H9 (cell line): ENCODE measurements at regions not wholly inside any gene's neighbourhood (a gene's known extent, or its start where the extent isn't known, plus 50 kb on each side); places are given as distances from the start of the nearest gene placed in this dataset.

Experiments used
- DNase-seq: peaks from one replicate; pipeline ENCODE4 v3.0.0-alpha.2; 2017
- H2AFZ ChIP-seq: one replicate; pipeline ENCODE4 v1.6.1; 2013; ENCODE audit warnings: mild to moderate bottlenecking, low read length, control low read depth, moderate library complexity
- H2AK5ac ChIP-seq: 2 replicates; pipeline ENCODE4 v1.6.1; 2013; ENCODE audit warnings: low read length, control low read depth, mixed read lengths; ENCODE audit not compliant: insufficient read length
- H2BK120ac ChIP-seq: one replicate; pipeline ENCODE4 v1.6.1; 2013; ENCODE audit warnings: low read depth, mild to moderate bottlenecking, low read length, control low read depth, inconsistent platforms; ENCODE audit not compliant: poor library complexity, severe bottlenecking
- H2BK12ac ChIP-seq: 2 replicates; pipeline ENCODE4 v1.6.1; 2013; ENCODE audit warnings: low read length, control low read depth, mixed read lengths, low read depth; ENCODE audit not compliant: insufficient read length
- H2BK15ac ChIP-seq: 2 replicates; pipeline ENCODE4 v1.6.1; 2013; ENCODE audit warnings: low read depth, low read length, control low read depth
- H2BK20ac ChIP-seq: one replicate; pipeline ENCODE4 v1.6.1; 2013; ENCODE audit warnings: low read depth, mild to moderate bottlenecking, low read length, control low read depth, inconsistent platforms; ENCODE audit not compliant: poor library complexity, severe bottlenecking
- H2BK5ac ChIP-seq: 2 replicates; pipeline ENCODE4 v1.6.1; 2013; ENCODE audit warnings: low read length, control low read depth, mixed read lengths; ENCODE audit not compliant: insufficient read length
- H3K14ac ChIP-seq: 2 replicates; pipeline ENCODE4 v1.6.1; 2013; ENCODE audit warnings: low read length, control low read depth; ENCODE audit not compliant: insufficient read depth
- H3K18ac ChIP-seq: 2 replicates; pipeline ENCODE4 v1.6.1; 2013; ENCODE audit warnings: low read depth, mild to moderate bottlenecking, mixed read lengths, low read length, control low read depth; ENCODE audit not compliant: insufficient read length
- H3K23ac ChIP-seq: 2 replicates; pipeline ENCODE4 v1.6.1; 2013; ENCODE audit warnings: low read length, control low read depth, mixed read lengths, low read depth; ENCODE audit not compliant: insufficient read length
- H3K23me2 ChIP-seq: 2 replicates; pipeline ENCODE4 v1.6.1; 2013; ENCODE audit warnings: low read depth, mild to moderate bottlenecking, mixed read lengths, low read length, control low read depth; ENCODE audit not compliant: insufficient read length, poor library complexity, severe bottlenecking
- H3K27ac ChIP-seq: 2 replicates; pipeline ENCODE4 v1.5.1; 2013; ENCODE audit warnings: low read length, control low read depth, mixed read lengths, low read depth; ENCODE audit not compliant: insufficient read length
- H3K27me3 ChIP-seq: 2 replicates; pipeline ENCODE4 v1.6.1; 2013; ENCODE audit warnings: low read length, control low read depth, inconsistent platforms; ENCODE audit not compliant: insufficient read depth
- H3K4ac ChIP-seq: 2 replicates; pipeline ENCODE4 v1.6.1; 2013; ENCODE audit warnings: low read depth, mild to moderate bottlenecking, control low read depth, inconsistent platforms, low read length, moderate library complexity
- H3K4me1 ChIP-seq: 2 replicates; pipeline ENCODE4 v1.6.1; 2013; ENCODE audit warnings: low read length, control low read depth, inconsistent platforms; ENCODE audit not compliant: insufficient read depth
- H3K4me2 ChIP-seq: 2 replicates; pipeline ENCODE4 v1.6.1; 2013; ENCODE audit warnings: low read length, control low read depth, mixed read lengths; ENCODE audit not compliant: insufficient read length, insufficient read depth
- H3K56ac ChIP-seq: 2 replicates; pipeline ENCODE4 v1.6.1; 2013; ENCODE audit warnings: low read depth, mild to moderate bottlenecking, mixed read lengths, low read length, control low read depth; ENCODE audit not compliant: insufficient read length
- H3K79me1 ChIP-seq: 2 replicates; pipeline ENCODE4 v1.6.1; 2013; ENCODE audit warnings: low read depth, mild to moderate bottlenecking, moderate library complexity, low read length, control low read depth, inconsistent platforms; ENCODE audit not compliant: insufficient read depth, poor library complexity, severe bottlenecking
- H3K79me2 ChIP-seq: 2 replicates; pipeline ENCODE4 v1.6.1; 2013; ENCODE audit warnings: low read length, control low read depth, inconsistent platforms; ENCODE audit not compliant: insufficient read depth
- H3K9ac ChIP-seq: 2 replicates; pipeline ENCODE4 v1.6.1; 2013; ENCODE audit warnings: low read length, control low read depth, mixed read lengths; ENCODE audit not compliant: insufficient read length; ENCODE audit errors: extremely low read depth
- H3K9me3 ChIP-seq: one replicate; pipeline ENCODE4 v1.6.1; 2013; ENCODE audit warnings: low read depth, low read length, inconsistent platforms; ENCODE audit not compliant: control insufficient read depth
- H3T11ph ChIP-seq: one replicate; pipeline ENCODE4 v1.6.1; 2013; ENCODE audit warnings: mild to moderate bottlenecking, low read length, control low read depth, inconsistent platforms
- H4K20me1 ChIP-seq: one replicate; pipeline ENCODE4 v1.6.1; 2013; ENCODE audit not compliant: control insufficient read depth, insufficient read length, insufficient read depth
- H4K5ac ChIP-seq: 2 replicates; pipeline ENCODE4 v1.6.1; 2013; ENCODE audit warnings: low read depth, mild to moderate bottlenecking, mixed read lengths, low read length, control low read depth; ENCODE audit not compliant: insufficient read length
- H4K8ac ChIP-seq: replicated peaks from 2 replicates; pipeline ENCODE4 v1.6.1; 2013; ENCODE audit warnings: low read length, control low read depth, mixed read lengths, low read depth; ENCODE audit not compliant: insufficient read length
- H4K91ac ChIP-seq: 2 replicates; pipeline ENCODE4 v1.6.1; 2013; ENCODE audit warnings: low read depth, mild to moderate bottlenecking, moderate library complexity, mixed read lengths, low read length, control low read depth; ENCODE audit not compliant: insufficient read length
- H3K27ac Mint-ChIP-seq, 3 experiments: 2 replicates in 2 of 3; 3 replicates in 1 of 3; pipeline ENCODE4 v1.8.0; 2020 to 2021; ENCODE audit warnings: mixed read lengths in 3 of 3, mild to moderate bottlenecking in 1 of 3, moderate library complexity in 1 of 3
- H3K27me3 Mint-ChIP-seq: 2 replicates; pipeline ENCODE4 v1.8.0; 2021; ENCODE audit warnings: low read depth, mild to moderate bottlenecking, moderate library complexity, mixed read lengths
- H3K36me3 Mint-ChIP-seq, 3 experiments: 2 replicates in 2 of 3; 3 replicates in 1 of 3; pipeline ENCODE4 v1.8.0; 2020 to 2021; ENCODE audit warnings: low read depth in 3 of 3, mixed read lengths in 3 of 3; ENCODE audit not compliant: insufficient read depth in 1 of 3
- H3K4me1 Mint-ChIP-seq, 2 experiments: 2 replicates each; pipeline ENCODE4 v1.8.0; 2020; ENCODE audit warnings: mixed read lengths in 2 of 2
- H3K4me3 Mint-ChIP-seq, 2 experiments: 2 replicates in 1 of 2; 3 replicates in 1 of 2; pipeline ENCODE4 v1.8.0; 2020 to 2021; ENCODE audit warnings: mild to moderate bottlenecking in 2 of 2, mixed read lengths in 2 of 2, moderate library complexity in 1 of 2
- H3K9me3 Mint-ChIP-seq, 2 experiments: 2 replicates in 1 of 2; 3 replicates in 1 of 2; pipeline ENCODE4 v1.8.0; 2020; ENCODE audit warnings: mild to moderate bottlenecking in 2 of 2, mixed read lengths in 2 of 2, moderate library complexity in 1 of 2
- CTCF ChIP-seq: fragments of 200-600 bp; sonication (generic); conservative IDR thresholded peaks from 3 replicates; pipeline ENCODE4 v1.8.0; 2021; ENCODE audit warnings: antibody characterized with exemption, mild to moderate bottlenecking

- Mint-ChIP-seq H3K27ac (no peak overlapping the region), H3K4me3 (no peak overlapping the region), H3K4me1 (peaks cover 0 to 8% of the 10 kb centered on the region in 2 experiments; a peak in 2 of 4 replicates), H3K36me3 (peaks cover 8 to 56% (median 35%) of the 10 kb centered on the region in 3 experiments), H3K27me3 (peaks cover 2% of the 10 kb centered on the region), H3K9me3 (peaks cover 39 to 47% of the 10 kb centered on the region in 2 experiments)
- no peak overlapping the region for H3K9ac ChIP-seq
- DNase-seq, result no peak
- no peak overlapping the region for H3K4me2 ChIP-seq
- no peak overlapping the region for H2BK12ac ChIP-seq
- H4K20me1 ChIP-seq, result no peaks in the 10 kb centered on the region
- H3K27me3 ChIP-seq, result no peaks in the 10 kb centered on the region
- H3K9me3 ChIP-seq, result peaks cover 32% of the 10 kb centered on the region
- H3K79me1 ChIP-seq, result no peaks in the 10 kb centered on the region
- no peak overlapping the region for H3K18ac ChIP-seq
- no peak overlapping the region for H3T11ph ChIP-seq
- no peak for TF ChIP-seq CTCF
- no peaks in the 10 kb centered on the region for H3K23me2 ChIP-seq
- no peak overlapping the region for H3K14ac ChIP-seq
- no peak overlapping the region for H2BK20ac ChIP-seq
- H3K23ac ChIP-seq, result no peak overlapping the region
- no peak overlapping the region for H2BK5ac ChIP-seq
- no peak overlapping the region for H3K27ac ChIP-seq
- H2BK15ac ChIP-seq, result no peak overlapping the region
- no peak overlapping the region for H4K8ac ChIP-seq
- H3K4ac ChIP-seq, result no peak overlapping the region
- H2BK120ac ChIP-seq, result no peak overlapping the region
- H2AFZ ChIP-seq, result no peak overlapping the region
- H3K79me2 ChIP-seq, result no peaks in the 10 kb centered on the region
- no peak overlapping the region for H4K5ac ChIP-seq
- no peak overlapping the region for H4K91ac ChIP-seq
- H3K4me1 ChIP-seq, result no peaks in the 10 kb centered on the region
- no peak overlapping the region for H2AK5ac ChIP-seq
- H3K56ac ChIP-seq, result no peak overlapping the region
These were observed 121.1 kb upstream of the CAMK1G start for GRCh38 chr1:209462433-209462832.
